ENCODE measurements at regions not wholly inside any gene's neighbourhood (a gene's known extent, or its start where the extent isn't known, plus 50 kb on each side); places are given as distances from the start of the nearest gene placed in this dataset.
"Not testable (repeated sequence)": the region's sequence is repeated elsewhere in the genome, so short reads cannot be mapped to it uniquely, and the experiment has no call there.

- DNase-seq (ENCODE audit: low spot score) = no peak
Measured at GRCh38 chr7:125833839-125834238, 904.2 kb upstream of the POT1 start.

- no peak for DNase-seq (ENCODE audit: low spot score)
Measured at GRCh38 chr7:125830743-125831142, 901.1 kb upstream of the POT1 start.

GRCh38 chr7:125828153-125828700 is 898.6 kb upstream of the POT1 start:
- DNase-seq (ENCODE audit: low spot score) = no peak

GRCh38 chr7:125823538-125823937 is 893.9 kb upstream of the POT1 start:
- no peak for DNase-seq (ENCODE audit: low spot score)

GRCh38 chr7:125820495-125820894 is 890.9 kb upstream of the POT1 start:
- DNase-seq (ENCODE audit: low spot score) = no peak

GRCh38 chr7:125814100-125814499 is 884.5 kb upstream of the POT1 start:
- no peak for DNase-seq (ENCODE audit: low spot score)

- not testable (repeated sequence) for DNase-seq (ENCODE audit: low spot score)
Measured at GRCh38 chr7:125806491-125806890, 876.9 kb upstream of the POT1 start.

- DNase-seq (ENCODE audit: low spot score) = no peak
Measured at GRCh38 chr7:125804273-125804672, 874.6 kb upstream of the POT1 start.

GRCh38 chr7:125780153-125780552 is 850.5 kb upstream of the POT1 start:
- no peak for DNase-seq (ENCODE audit: low spot score)

GRCh38 chr7:125775317-125775716 is 845.7 kb upstream of the POT1 start:
- no peak for DNase-seq (ENCODE audit: low spot score)

GRCh38 chr7:125773113-125773785 is 843.6 kb upstream of the POT1 start:
- no peak for DNase-seq (ENCODE audit: low spot score)

GRCh38 chr7:125747966-125748365 is 818.3 kb upstream of the POT1 start:
- no peak for DNase-seq (ENCODE audit: low spot score)

GRCh38 chr7:125746510-125746909 is 816.9 kb upstream of the POT1 start:
- no peak for DNase-seq (ENCODE audit: low spot score)

GRCh38 chr7:125727215-125727614 is 797.6 kb upstream of the POT1 start:
- DNase-seq (ENCODE audit: low spot score) = no peak

GRCh38 chr7:125695626-125696025 is 766.0 kb upstream of the POT1 start:
- no peak for DNase-seq (ENCODE audit: low spot score)

GRCh38 chr7:125683156-125683555 is 753.5 kb upstream of the POT1 start:
- DNase-seq (ENCODE audit: low spot score) = no peak

GRCh38 chr7:125681508-125681907 is 751.9 kb upstream of the POT1 start:
- no peak for DNase-seq (ENCODE audit: low spot score)

GRCh38 chr7:125678771-125679170 is 749.1 kb upstream of the POT1 start:
- no peak for DNase-seq (ENCODE audit: low spot score)

GRCh38 chr7:125675640-125676039 is 746.0 kb upstream of the POT1 start:
- DNase-seq (ENCODE audit: low spot score) = no peak

GRCh38 chr7:125675169-125675568 is 745.5 kb upstream of the POT1 start:
- no peak for DNase-seq (ENCODE audit: low spot score)

GRCh38 chr7:125670926-125671572 is 741.4 kb upstream of the POT1 start:
- DNase-seq (ENCODE audit: low spot score) = no peak

- DNase-seq (ENCODE audit: low spot score) = no peak
Measured at GRCh38 chr7:125668321-125668993, 738.8 kb upstream of the POT1 start.

- no peak for DNase-seq (ENCODE audit: low spot score)
Measured at GRCh38 chr7:125664625-125665024, 735.0 kb upstream of the POT1 start.

Measured in ecto neural progenitor cell (in vitro differentiated cells).